Stimulated activated CD4-positive, alpha-beta T cell treated with anti-CD3 and anti-CD28 coated beads, Interleukin-1b, Interleukin-23, amount 100 ng/mL, for 1 hour (primary cell): ENCODE measurements at regions not wholly inside any gene's neighbourhood (a gene's known extent, or its start where the extent isn't known, plus 50 kb on each side); places are given as distances from the start of the nearest gene placed in this dataset.
"Not testable (repeated sequence)": the region's sequence is repeated elsewhere in the genome, so short reads cannot be mapped to it uniquely, and the experiment has no call there.

Experiments
- DNase-seq, 2 donors: peaks; one replicate each; pipeline ENCODE4 v3.0.0-alpha.2; 2020; ENCODE audit warnings: low read depth in 2 of 2

GRCh38 chr11:115981814-115982471, 477.7 kb upstream of the CADM1 start:
- no peak for DNase-seq

DNA sequence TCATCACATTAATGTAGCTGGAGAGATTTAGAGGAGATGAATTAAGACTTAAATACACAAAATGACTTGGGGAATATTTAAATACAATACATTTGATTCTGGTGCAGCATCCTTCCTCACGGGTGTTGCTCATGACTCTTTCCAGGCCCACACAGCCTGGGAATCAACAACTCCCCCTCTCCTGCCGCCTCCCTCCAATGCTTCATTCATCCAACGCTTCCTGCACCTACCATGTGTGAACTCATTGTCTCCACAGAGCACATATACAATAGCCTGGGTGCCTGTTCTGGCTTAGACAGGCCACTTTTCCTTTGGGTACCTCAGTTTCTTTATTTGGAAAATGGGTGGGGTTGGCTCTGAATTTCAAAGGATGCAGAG, 476.9 kb upstream of the CADM1 start:
- DNase-seq = no peak

DNA sequence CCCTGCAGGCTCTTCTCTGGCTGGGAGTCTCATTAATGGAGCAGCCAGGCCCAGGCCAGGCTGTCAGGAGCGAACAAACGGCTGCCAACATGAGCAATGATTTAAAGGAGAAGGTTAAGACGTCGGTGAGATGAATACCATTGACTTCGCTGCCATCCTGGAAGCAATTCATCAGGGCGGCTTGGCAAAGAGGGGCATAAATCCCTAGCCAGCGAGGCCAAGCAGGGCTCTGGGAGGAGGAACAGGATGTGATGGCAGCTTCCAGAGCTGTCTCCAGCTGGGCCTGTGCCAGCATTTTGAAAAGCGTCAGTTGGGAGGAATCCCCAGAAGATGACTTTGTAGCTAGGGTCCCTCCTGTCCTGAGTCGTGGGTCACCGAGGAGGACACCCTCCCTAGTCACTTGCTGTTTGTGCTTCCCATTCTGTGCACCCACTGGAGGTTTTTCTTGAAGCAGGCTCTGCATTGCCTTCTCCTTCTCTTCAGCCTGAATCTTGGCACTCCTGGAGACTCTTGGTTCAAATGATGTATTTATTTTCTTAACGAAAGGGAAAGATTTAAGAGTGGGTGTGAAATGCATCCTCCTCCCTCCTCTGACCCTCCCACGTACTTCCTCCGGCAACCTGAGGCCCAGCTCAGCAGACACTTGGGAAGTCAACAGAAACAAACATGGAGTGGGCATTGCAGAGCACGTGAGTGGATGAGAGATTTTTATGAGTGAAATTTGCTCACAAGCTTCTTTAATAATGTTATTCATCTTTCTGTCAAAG, 476.3 kb upstream of the CADM1 start:
- no peak for DNase-seq

DNA sequence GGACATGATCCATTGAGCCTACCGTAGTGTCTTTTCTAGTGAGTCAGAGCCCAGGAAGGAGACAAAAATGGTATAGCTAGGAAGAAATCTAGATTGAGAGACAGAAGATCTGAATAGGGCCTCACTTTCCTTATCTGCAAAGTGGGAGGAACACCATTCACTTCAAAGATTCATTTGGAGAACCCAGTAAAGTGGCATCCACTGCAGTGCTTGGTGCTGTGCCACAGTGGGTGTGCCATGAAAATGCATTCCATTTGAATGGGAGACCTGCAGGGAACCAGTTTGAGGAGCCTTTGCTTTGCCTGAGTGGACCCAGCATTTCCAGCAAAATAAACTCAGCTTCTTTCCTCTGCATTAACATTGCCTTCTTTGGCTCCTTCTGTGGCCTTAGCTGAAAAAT, 470.5 kb upstream of the CADM1 start:
- no peak for DNase-seq

- not testable (repeated sequence) for DNase-seq
These were observed 463.0 kb upstream of the CADM1 start for GRCh38 chr11:115967203-115967602.

DNA sequence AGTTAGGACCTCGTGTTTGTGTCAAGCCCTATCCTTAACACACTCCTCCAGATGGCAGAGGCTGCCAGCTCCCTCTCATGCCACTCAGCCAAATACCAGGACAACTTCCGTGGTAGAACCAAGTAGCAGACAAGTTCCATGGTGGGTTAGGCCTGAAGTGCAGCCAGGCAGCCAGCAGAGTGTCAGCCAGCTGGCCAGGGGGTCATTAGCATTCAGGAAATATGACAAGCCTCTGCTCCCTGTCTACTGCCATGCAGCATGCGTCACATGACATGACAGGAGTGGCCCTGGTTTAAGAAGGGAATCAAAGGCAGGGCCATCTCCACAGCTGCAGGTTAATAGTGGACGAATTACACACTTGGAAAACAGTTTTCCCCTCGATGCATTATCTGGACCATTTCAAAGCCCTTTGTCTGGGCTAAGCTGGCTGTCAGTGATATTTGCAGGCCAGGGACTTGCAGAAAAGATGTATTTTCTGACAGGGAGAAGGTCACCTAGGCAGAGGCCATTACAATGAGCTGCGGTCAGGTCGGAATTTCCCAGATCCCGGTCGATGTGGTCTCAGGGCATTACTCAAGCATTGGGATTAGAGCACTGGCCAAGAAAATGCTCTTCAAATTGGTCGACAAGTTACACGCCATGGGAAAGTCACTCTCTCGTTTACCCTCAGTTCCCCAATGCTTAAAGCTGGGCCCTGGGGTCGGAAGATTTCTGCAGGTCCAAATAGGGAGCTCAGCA, 461.7 kb upstream of the CADM1 start:
- DNase-seq = no peak

DNA sequence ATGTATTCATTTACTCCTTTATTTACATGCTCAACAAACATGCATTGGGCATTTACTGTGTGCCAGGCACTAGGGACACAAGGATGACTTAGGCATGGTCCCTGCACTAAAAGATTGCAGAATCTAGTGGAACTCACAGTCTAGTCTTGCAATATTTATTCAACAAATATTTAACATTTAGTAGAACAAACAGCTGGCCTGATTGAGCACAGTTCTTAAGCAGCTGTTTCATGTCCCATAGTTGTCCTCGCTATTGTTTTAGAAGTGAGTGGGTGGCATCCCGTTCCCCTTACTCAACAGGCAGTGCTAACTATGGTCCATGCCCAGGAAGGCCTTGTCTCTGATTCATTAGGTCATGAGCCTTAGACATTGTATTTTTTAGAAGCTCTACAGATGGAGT, 459.9 kb upstream of the CADM1 start:
- no peak for DNase-seq

DNA sequence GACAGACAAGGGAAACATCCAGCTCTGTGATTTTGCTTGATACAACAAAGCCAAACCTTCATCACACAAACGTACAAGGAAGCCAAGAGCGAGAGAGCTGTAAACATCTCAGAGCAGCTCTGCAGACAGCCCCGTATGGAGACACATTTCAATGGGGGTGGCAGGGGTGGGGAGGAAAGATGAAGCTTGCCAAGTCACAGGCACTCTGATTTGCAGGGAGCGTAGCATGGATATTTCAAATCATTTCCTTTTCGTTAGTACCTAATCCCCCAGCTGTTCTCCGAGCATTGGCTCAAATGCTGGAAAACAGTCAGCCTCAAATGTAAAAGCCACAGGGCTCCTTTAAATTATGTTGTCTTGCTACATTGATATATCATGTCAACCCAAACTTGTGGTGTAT, 458.9 kb upstream of the CADM1 start:
- no peak for DNase-seq

DNA sequence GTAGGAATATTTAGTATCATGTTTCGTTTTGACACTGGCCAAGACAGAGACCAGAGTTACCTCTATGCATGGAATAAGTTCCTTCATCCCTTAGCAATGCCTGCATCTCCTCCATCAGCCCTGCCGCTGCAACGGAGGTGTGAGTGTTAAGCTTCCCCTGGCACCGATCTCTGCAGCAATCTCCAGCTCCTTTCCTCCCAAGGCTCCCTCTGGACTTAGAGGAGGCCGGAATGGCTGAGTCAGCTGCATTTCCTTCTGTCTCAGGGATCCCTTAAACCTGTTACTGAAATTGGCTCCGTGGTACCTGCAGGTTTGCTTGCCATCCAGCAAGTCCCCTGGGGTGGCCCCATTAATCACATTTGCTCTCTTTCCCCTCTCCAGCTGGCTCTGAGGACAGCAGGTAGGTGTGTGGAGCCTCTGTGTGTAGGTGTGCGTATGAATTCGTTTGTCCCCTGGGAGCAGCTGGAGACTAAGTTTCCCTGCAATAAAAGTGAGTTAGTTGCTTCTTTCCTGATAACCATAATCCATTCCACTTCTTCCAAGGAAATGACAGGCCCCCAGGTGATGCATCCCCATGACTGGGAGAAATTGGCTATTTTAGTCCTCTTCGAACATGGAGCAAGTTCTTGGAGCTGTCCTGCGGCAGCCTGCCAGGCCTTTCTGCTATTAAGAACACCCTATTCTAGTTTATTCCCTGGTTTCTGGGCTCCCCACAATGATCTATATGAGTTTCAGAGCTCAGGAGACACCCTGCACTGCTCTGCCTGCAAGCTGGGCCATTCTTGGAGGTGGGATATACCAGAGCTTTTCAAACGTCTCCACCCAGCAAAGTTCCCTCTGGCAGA, 457.2 kb upstream of the CADM1 start:
- no peak for DNase-seq

DNA sequence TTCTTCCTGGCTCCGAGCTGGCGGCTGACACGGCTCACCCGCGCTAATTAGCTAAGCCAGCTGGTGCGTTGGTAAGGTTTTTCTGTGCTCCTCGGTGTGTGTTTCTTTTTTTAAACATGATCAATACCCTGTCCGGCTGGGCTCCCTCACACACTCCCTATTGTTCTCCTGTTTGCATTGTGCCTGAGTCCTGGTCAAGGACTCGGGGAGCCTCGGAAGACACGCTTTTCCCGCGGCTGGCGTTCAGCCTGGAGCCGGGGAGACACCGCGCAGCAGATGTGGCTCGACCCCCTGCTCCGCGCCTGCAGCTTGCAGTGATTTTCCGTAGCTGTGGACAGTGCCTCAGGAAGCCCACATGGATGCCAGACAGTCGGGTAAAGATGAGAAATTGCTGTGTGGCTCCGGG, 454.9 kb upstream of the CADM1 start:
- DNase-seq = no peak

DNA sequence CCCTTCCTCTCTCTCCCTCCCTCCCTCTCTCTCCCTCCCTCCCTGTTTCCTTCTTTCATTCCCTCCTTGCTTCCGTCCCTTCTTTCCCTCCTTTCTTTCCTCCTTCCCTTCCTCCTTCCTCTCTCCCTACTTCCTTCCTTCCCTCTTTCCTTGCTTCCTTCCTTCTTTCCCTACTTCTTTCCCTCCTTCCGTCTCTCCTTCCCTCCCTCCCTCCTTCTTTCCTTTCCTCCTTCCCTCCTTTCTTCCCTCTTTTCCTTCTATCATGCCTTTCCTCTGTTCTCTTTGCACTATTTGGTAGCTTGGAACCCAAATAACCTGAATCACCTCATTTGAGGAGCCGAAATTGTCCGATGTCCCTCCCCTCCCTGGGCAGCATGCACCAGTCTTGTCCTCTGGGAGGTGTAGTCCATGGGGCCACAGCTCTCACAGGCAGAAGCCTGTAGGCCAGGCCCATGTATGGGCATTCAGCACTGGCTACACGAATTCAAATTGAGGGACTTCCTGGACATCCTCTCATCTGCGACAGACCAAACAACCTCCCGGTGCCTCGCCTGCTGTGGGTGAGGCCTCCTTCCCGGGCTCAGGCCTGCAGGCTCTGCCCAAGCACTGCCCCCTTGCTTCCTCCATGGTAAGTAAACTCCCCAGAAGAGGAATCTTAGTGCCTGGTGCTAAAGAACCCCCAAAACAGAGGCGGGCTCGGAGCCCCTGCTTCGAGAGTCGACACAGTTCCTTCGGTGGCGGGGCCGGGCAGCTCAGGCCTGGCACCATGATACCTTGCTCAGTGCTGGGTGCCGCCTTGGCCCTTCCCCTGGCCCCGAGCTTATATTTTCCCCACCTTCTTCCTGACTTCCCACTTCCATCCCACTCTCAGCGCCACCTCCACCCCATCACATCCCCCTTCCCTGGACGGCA, 454.1 kb upstream of the CADM1 start:
- DNase-seq = no peak

- DNase-seq = no peak
These were observed 451.6 kb upstream of the CADM1 start for GRCh38 chr11:115955803-115956202.

DNA sequence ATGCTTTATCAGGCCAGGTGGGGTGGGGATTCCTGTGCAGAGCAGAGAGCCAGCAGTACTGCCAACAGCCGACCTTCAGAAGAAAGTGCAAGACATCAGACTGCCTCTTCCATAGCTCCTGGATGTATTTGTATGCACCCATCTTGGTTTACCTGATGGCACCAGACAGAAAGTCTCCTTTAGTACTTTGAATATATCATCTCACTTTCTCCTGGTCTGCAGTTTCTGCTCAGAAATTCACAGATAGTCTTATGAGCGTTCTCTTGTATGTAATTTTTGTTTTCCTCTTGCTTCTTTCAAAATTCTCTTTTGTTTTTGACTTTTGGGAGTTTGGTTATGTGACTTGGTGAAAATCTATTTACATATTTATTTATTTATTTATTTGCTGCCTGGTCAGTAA, 446.4 kb upstream of the CADM1 start:
- no peak for DNase-seq

DNA sequence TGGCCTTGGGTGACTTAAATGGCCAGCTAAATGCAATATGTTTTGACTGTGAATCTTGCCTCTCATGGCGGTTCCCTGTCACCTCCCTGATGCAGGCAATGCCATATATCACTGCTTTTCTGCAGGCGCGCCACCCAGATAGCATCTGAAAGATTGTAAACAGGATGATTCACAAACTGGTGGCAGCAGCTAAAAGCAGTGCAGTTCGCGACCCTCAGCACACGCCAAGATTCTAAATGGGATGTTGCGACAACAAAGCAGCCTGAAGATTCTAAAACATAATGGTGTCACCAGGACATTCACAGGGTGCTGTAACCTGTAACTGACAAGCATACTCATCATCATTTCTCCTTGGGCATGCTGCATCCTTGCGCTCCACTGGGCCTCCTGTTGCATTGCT, 440.4 kb upstream of the CADM1 start:
- DNase-seq = no peak

DNA sequence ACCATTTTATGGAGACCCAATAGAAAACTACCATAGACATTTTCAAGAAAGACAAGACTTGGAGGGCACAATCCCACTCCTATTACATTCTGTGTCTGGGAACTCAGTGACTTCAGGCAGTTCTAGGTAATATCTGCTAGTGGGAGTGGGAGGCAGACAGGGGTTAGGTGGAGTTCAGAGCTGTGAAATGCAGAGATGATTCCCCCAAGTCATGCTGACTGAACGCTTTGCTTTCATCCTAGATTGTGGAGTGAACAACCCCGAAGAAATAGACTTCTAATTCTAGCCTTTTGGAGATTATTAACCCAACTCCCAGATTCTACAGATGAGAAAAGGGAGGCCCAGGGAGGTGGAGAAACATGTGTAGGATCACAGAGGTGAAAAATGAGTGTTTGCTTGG, 437.8 kb upstream of the CADM1 start:
- no peak for DNase-seq

DNA sequence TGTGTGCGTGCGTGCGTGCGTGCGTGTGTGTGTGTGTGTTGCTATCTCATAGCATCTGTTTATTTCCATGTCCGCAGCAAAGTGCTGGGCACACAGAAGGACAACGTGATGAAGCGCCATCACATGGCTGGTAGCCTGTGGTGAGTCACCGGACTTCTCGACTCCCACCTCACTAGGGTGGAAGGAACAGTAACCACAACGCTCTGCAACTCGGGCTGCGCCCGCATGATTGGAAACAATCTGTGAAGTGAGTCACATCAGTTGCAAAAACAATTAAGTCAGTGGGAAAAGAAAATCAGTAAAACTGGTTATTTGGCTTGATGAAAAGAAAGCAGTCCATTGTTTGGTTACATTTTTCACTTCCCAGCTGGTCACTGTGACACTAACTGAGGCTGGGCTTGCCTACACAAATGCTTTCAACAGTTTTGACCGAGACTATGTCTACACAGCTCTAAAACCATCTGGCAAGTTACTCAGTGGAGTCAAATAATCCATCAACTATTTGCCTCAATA, 437.3 kb upstream of the CADM1 start:
- no peak for DNase-seq

DNA sequence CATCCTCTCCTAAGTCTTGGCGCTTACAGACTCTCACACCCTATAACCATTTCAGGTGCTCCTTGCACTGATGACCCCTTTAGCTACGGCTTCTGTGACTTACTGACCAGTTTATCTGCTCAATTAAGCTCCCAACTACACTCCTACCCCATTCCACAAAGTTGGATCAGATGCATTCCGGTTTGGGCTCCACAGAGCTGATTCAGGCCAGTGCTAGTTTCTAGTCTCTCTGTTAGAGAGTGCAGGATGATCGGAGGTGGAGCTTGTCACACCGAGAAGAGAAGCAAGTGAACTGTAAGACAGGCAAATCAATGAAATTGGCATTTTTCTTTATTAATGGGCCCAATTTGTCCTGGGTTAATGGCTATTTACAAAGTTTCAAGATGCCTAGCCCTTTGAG, 436.8 kb upstream of the CADM1 start:
- DNase-seq = no peak

- DNase-seq = no peak
These were observed 435.7 kb upstream of the CADM1 start for GRCh38 chr11:115939731-115940421.

DNA sequence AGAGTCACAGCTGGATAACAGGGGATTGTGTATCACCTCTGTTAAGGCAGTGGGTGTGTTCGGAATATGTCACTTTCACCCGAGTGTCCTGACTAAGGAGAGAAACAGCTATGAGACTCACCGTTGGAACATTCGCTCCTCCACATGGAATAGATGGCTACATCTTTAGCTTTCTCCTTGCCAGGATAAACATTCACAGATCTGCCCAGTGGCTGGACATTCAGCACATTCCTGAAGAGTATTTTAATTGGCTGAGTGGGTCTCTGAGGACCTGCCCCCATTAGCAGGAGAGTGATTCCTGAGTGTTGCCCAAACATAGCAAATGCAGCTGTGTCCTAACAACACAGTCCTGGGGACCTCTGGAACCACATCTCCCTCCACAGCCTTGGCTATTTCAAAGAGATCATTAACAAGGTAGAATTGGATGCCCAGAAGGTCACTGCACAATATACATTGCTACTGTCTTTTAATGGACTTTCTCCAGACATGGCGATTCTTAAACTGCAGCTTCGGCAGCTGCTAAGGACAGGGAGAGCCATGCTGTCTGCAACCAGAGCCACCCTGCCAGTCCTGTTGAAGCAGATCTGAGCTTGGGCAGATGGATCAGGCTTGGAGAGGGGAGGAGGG, 435.0 kb upstream of the CADM1 start:
- no peak for DNase-seq

DNA sequence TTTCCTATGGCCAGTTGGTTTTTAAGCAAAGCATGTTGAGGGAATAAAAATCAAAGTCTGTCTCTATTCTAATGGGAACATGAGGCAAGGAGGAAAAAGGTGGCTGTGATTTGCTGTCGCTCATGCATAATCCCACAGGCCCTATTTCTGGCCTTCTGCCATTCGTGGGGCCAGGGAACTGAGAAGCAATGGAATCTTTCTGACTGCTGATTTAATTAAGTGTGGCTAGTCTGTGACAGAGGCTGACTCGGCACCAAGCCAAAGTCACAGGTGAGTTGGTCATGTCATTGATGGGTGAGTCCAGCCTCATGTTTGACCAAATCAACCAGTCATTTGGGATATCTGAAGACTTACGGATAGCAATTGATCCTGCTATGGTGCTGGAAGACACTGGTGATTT, 429.3 kb upstream of the CADM1 start:
- no peak for DNase-seq
